ENCODE measurements at regions not wholly inside any gene's neighbourhood (a gene's known extent, or its start where the extent isn't known, plus 50 kb on each side); places are given as distances from the start of the nearest gene placed in this dataset.

DNA sequence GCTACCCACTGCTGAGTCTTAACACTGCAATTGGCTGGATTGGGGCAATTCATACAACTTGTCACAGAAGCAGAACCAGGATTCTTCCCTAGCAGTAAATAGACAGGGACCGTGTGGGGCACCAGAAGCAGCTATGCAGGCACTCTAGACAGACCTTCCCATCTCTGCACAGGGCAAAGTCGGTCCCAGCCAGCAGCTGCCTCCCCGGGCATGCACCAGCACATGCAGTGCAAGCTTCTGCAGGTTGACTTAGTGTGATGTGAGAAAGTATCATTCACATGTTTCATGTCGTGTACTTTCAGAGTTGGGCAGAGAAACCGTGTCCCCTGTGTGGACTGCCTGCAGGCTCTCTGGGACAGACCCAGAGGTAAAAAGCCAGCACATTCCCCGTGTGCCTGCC lies 98.0 kb upstream of the FOXA2 start:
- H3K18ac ChIP-seq (ENCODE audit: low read depth, low read length) = no peak overlapping the region
- no peak overlapping the region for H2BK120ac ChIP-seq (ENCODE audit: low read depth, low read length)
- WGBS, 2 experiments (ENCODE audit: extremely low coverage in 2 of 2, insufficient read length in 1 of 2) = 0% methylated on average over 1 of the region's 6 CpGs; no CpG with 5 or more reads in 1 of the 2 experiments
- no peak overlapping the region for H3K4me2 ChIP-seq (ENCODE audit: low read depth, low read length)
- H4K5ac ChIP-seq (ENCODE audit: low read depth, low read length) = no peak overlapping the region
- no peaks in the 10 kb centered on the region; the same call in 1 of the 2 replicates for H3K27me3 ChIP-seq (ENCODE audit: control insufficient read depth, insufficient read depth, low read length)
- ChIA-PET CTCF (no interaction called here), POLR2A (ENCODE audit: unreplicated experiment) (no interaction called here)
- no peaks in the 10 kb centered on the region for H4K20me1 ChIP-seq (ENCODE audit: insufficient read depth, low read length)
- H3K4ac ChIP-seq (ENCODE audit: low read depth, low read length) = no peak overlapping the region
- TF ChIP-seq, protein P1, sequence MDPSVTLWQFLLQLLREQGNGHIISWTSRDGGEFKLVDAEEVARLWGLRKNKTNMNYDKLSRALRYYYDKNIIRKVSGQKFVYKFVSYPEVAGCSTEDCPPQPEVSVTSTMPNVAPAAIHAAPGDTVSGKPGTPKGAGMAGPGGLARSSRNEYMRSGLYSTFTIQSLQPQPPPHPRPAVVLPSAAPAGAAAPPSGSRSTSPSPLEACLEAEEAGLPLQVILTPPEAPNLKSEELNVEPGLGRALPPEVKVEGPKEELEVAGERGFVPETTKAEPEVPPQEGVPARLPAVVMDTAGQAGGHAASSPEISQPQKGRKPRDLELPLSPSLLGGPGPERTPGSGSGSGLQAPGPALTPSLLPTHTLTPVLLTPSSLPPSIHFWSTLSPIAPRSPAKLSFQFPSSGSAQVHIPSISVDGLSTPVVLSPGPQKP (IDR thresholded peaks at IDR 0.05; ENCODE audit: borderline replicate concordance, low read depth, low read length) = no peak
- no peak overlapping the region for H3K56ac ChIP-seq (ENCODE audit: extremely low read depth, insufficient read depth, low read length)
- H3K27ac ChIP-seq (ENCODE audit: insufficient read depth, low read length) = no peak overlapping the region
- no peak overlapping the region for H2BK15ac ChIP-seq (ENCODE audit: low read depth, low read length)
- DNase-seq (no peak), ATAC-seq (ENCODE audit: low read depth) (no peak)
- H3K23ac ChIP-seq (ENCODE audit: low read depth, low read length) = no peak overlapping the region
- H4K8ac ChIP-seq (ENCODE audit: low read depth in 2 of 2, low read length in 2 of 2) = no peak overlapping the region
- H2BK20ac ChIP-seq (ENCODE audit: low read depth, low read length) = no peak overlapping the region
- intact Hi-C loops (cut with micrococcal nuclease) = loop anchor here (5.0 kb wide), 1 partner anchor 965 kb away; no protein-coding TSS in a partner anchor
- in situ Hi-C loops (cut with MboI; ENCODE audit: low sequenced_read_pairs) = no loop called here
- dilution Hi-C loops (cut with HindIII; ENCODE audit: low sequenced_read_pairs, unreplicated experiment) = loop anchor here (10.0 kb wide), 1 partner anchor 338 kb away; no protein-coding TSS in a partner anchor
- no peak overlapping the region for H3K4me3 ChIP-seq (ENCODE audit: insufficient read depth, low read depth, low read length)
- BruUV-seq (replicated peaks) = no TSS peak
- no peaks in the 10 kb centered on the region for H3K9me1 ChIP-seq (ENCODE audit: insufficient read depth, low read length)
- H2AK5ac ChIP-seq (ENCODE audit: low read depth, low read length) = no peak overlapping the region
- no peaks in the 10 kb centered on the region for H3K79me1 ChIP-seq (ENCODE audit: low read depth in 1 of 2, low read length in 2 of 2)
- H3K4me1 ChIP-seq (ENCODE audit: control insufficient read depth, insufficient read depth, low read length) = no peaks in the 10 kb centered on the region
- no peak overlapping the region for H2BK5ac ChIP-seq (ENCODE audit: low read depth, low read length, poor library complexity, severe bottlenecking)
- no peak overlapping the region for H2AK9ac ChIP-seq (replicated peaks; ENCODE audit: low read depth, low read length, poor library complexity)
- H3K9me3 ChIP-seq (ENCODE audit: control insufficient read depth, insufficient read depth, low read length) = no peaks in the 10 kb centered on the region
- H3K9ac ChIP-seq (ENCODE audit: low read depth, low read length) = no peak overlapping the region
- no peak overlapping the region for H3K14ac ChIP-seq (replicated peaks; ENCODE audit: low read depth, low read length)
- H4K91ac ChIP-seq (ENCODE audit: insufficient read depth, low read depth, low read length) = no peak overlapping the region
- no peaks in the 10 kb centered on the region for H3K36me3 ChIP-seq (ENCODE audit: control insufficient read depth, insufficient read depth, low read length)
- no peak overlapping the region for H2AFZ ChIP-seq (replicated peaks; ENCODE audit: low read length, poor library complexity)
